ENCODE measurements at regions not wholly inside any gene's neighbourhood (a gene's known extent, or its start where the extent isn't known, plus 50 kb on each side); places are given as distances from the start of the nearest gene placed in this dataset.

GRCh38 chr3:180860180-180860858 lies 52.2 kb upstream of the FXR1 start:
- TF ChIP-seq CTCF (IDR thresholded peaks at IDR 0.05; ENCODE audit: low read depth, low read length), result no peak
- TF ChIP-seq EZH2phosphoT487 (IDR thresholded peaks at IDR 0.05; ENCODE audit: low read depth), result no peak
